ENCODE measurements at regions not wholly inside any gene's neighbourhood (a gene's known extent, or its start where the extent isn't known, plus 50 kb on each side); places are given as distances from the start of the nearest gene placed in this dataset.

- no peak overlapping the region for H3K27ac Mint-ChIP-seq (ENCODE audit: unreplicated experiment)
- H3K4me1 Mint-ChIP-seq (ENCODE audit: low read depth, unreplicated experiment): no peaks in the 10 kb centered on the region
- TF ChIP-seq CTCF (IDR thresholded peaks at IDR 0.05; ENCODE audit: partially characterized antibody, unreplicated experiment): no peak
- H3K9me3 Mint-ChIP-seq (ENCODE audit: unreplicated experiment): peaks cover 1% of the 10 kb centered on the region
- H3K27me3 Mint-ChIP-seq (ENCODE audit: unreplicated experiment): no peaks in the 10 kb centered on the region
- no peak for DNase-seq
- H3K4me3 Mint-ChIP-seq (ENCODE audit: unreplicated experiment): no peak overlapping the region
- no peaks in the 10 kb centered on the region for H3K36me3 Mint-ChIP-seq (ENCODE audit: unreplicated experiment)
Observed at GRCh38 chr4:107467461-107467860, 252.6 kb downstream of the PAPSS1 start.

- DNase-seq: no peak
- Mint-ChIP-seq H3K27ac (ENCODE audit: unreplicated experiment) (no peak overlapping the region), H3K36me3 (ENCODE audit: unreplicated experiment) (no peaks in the 10 kb centered on the region), H3K4me3 (ENCODE audit: unreplicated experiment) (no peak overlapping the region), H3K9me3 (ENCODE audit: unreplicated experiment) (no peaks in the 10 kb centered on the region), H3K4me1 (ENCODE audit: low read depth, unreplicated experiment) (peaks cover 6% of the 10 kb centered on the region), H3K27me3 (ENCODE audit: unreplicated experiment) (no peaks in the 10 kb centered on the region)
- TF ChIP-seq CTCF (IDR thresholded peaks at IDR 0.05; ENCODE audit: partially characterized antibody, unreplicated experiment): no peak
Observed at GRCh38 chr4:107458194-107458593, 261.8 kb downstream of the PAPSS1 start.

- TF ChIP-seq CTCF (IDR thresholded peaks at IDR 0.05; ENCODE audit: partially characterized antibody, unreplicated experiment): no peak
- H3K9me3 Mint-ChIP-seq (ENCODE audit: unreplicated experiment): no peaks in the 10 kb centered on the region
- no peaks in the 10 kb centered on the region for H3K27me3 Mint-ChIP-seq (ENCODE audit: unreplicated experiment)
- peaks cover 6% of the 10 kb centered on the region for H3K4me1 Mint-ChIP-seq (ENCODE audit: low read depth, unreplicated experiment)
- H3K27ac Mint-ChIP-seq (ENCODE audit: unreplicated experiment): no peak overlapping the region
- no peaks in the 10 kb centered on the region for H3K36me3 Mint-ChIP-seq (ENCODE audit: unreplicated experiment)
- no peak overlapping the region for H3K4me3 Mint-ChIP-seq (ENCODE audit: unreplicated experiment)
- DNase-seq: no peak
Observed at GRCh38 chr4:107453987-107454386, 266.0 kb downstream of the PAPSS1 start.

GRCh38 chr4:107452717-107453630 lies 267.1 kb downstream of the PAPSS1 start:
- no peak overlapping the region for H3K4me3 Mint-ChIP-seq (ENCODE audit: unreplicated experiment)
- peaks cover 6% of the 10 kb centered on the region for H3K4me1 Mint-ChIP-seq (ENCODE audit: low read depth, unreplicated experiment)
- no peak for DNase-seq
- TF ChIP-seq CTCF (IDR thresholded peaks at IDR 0.05; ENCODE audit: partially characterized antibody, unreplicated experiment): no peak
- H3K27me3 Mint-ChIP-seq (ENCODE audit: unreplicated experiment): peaks cover 1% of the 10 kb centered on the region
- no peaks in the 10 kb centered on the region for H3K9me3 Mint-ChIP-seq (ENCODE audit: unreplicated experiment)
- H3K27ac Mint-ChIP-seq (ENCODE audit: unreplicated experiment): no peak overlapping the region
- no peaks in the 10 kb centered on the region for H3K36me3 Mint-ChIP-seq (ENCODE audit: unreplicated experiment)
